ENCODE measurements at regions not wholly inside any gene's neighbourhood (a gene's known extent, or its start where the extent isn't known, plus 50 kb on each side); places are given as distances from the start of the nearest gene placed in this dataset.

GRCh38 chr2:128988967-128989366, 670.3 kb upstream of the HS6ST1 start (continued):
- TF ChIP-seq NR0B2 (CRISPR knock-in tag; IDR thresholded peaks at IDR 0.05) = no peak
- TF ChIP-seq ZNF160 (CRISPR knock-in tag; IDR thresholded peaks at IDR 0.05) = no peak
- no peak for TF ChIP-seq HMG20B (CRISPR knock-in tag; conservative IDR thresholded peaks at IDR 0.05)
- no peak for TF ChIP-seq PHF5A (CRISPR knock-in tag; IDR thresholded peaks at IDR 0.05; ENCODE audit: low read depth, unreplicated experiment)
- no peak for TF ChIP-seq DNMT3B (CRISPR knock-in tag; conservative IDR thresholded peaks at IDR 0.05)
- no peak for TF ChIP-seq ZNF563 (CRISPR knock-in tag; IDR thresholded peaks at IDR 0.05)

GRCh38 chr2:128995086-128995485, 676.4 kb upstream of the HS6ST1 start:
- no peak for TF ChIP-seq ATF3 (CRISPR knock-in tag; IDR thresholded peaks at IDR 0.05)
- no peak for TF ChIP-seq RORA (CRISPR knock-in tag; IDR thresholded peaks at IDR 0.05)
- TF ChIP-seq ZNF256 (CRISPR knock-in tag; conservative IDR thresholded peaks at IDR 0.05) = no peak
- no peak for TF ChIP-seq ETV5 (CRISPR knock-in tag; IDR thresholded peaks at IDR 0.05; ENCODE audit: borderline replicate concordance)
- no peak for TF ChIP-seq PATZ1 (CRISPR knock-in tag; IDR thresholded peaks at IDR 0.05)
- in situ Hi-C loops (cut with HindIII; ENCODE audit: extremely low pct_ligation_motif_present, low pct_unique_long_range_greater_than_20kb) (no loop called here), intact Hi-C loops (cut with micrococcal nuclease; ENCODE audit: unreplicated experiment) (no loop called here)
- FAIRE-seq (no peak), DNase-seq (ENCODE audit: low spot score) (no peak), ATAC-seq (no peak)
- Histone ChIP-seq H3K9me3 (ENCODE audit: low read length) (no peaks in the 10 kb centered on the region), H3K4me2 (ENCODE audit: low read depth, low read length) (no peak overlapping the region), H3K27ac (ENCODE audit: extremely low read length, insufficient read depth, low read length) (no peak overlapping the region), H3K79me2 (ENCODE audit: insufficient read depth, low read length) (no peaks in the 10 kb centered on the region), H3K9ac (ENCODE audit: insufficient read depth, low read depth, low read length) (no peak overlapping the region), H3K4me1 (ENCODE audit: insufficient read depth, low read length) (no peaks in the 10 kb centered on the region), H4K20me1 (ENCODE audit: insufficient read depth, low read length) (no peaks in the 10 kb centered on the region), H3K27me3 (ENCODE audit: control insufficient read depth in 1 of 2, insufficient read depth in 2 of 2, low read length in 2 of 2) (no peaks in the 10 kb centered on the region), H2AFZ (ENCODE audit: low read length) (no peak overlapping the region), H3K36me3 (replicated peaks in 1 of 2; ENCODE audit: control insufficient read depth in 1 of 2, insufficient read depth in 2 of 2, low read length in 2 of 2) (no peaks in the 10 kb centered on the region), H3K4me3 (replicated peaks in 1 of 3; ENCODE audit: insufficient read depth in 1 of 3, low read depth in 2 of 3, low read length in 3 of 3) (no peak overlapping the region)
- BruUV-seq (replicated peaks) = no TSS peak
- ChIA-PET CTCF (ENCODE audit: low intra/inter-chr PET ratio, low total read pairs) (no interaction called here), POLR2A (no interaction called here)
- WGBS (ENCODE audit: low lambda C conversion rate) = 21% methylated on average over 4 of the region's 4 CpGs
